Sigmoid colon (tissue), 4 donors: ENCODE measurements at regions not wholly inside any gene's neighbourhood (a gene's known extent, or its start where the extent isn't known, plus 50 kb on each side); places are given as distances from the start of the nearest gene placed in this dataset.

Source experiments
- CTCF ChIP-seq, 4 experiments: fragments of 450-650 bp in 3 of 4; fragments of 200-600 bp in 1 of 4; IDR thresholded peaks; one replicate each; pipeline ENCODE4 v1.5.1; 2016 to 2019; ENCODE audit warnings: antibody characterized with exemption in 4 of 4, mild to moderate bottlenecking in 3 of 4, moderate library complexity in 2 of 4
- POLR2A ChIP-seq, 2 donors: fragments of 450-650 bp; IDR thresholded peaks; one replicate each; pipeline ENCODE4 v1.6.1; 2016; ENCODE audit warnings: antibody characterized with exemption in 2 of 2, mild to moderate bottlenecking in 2 of 2, moderate library complexity in 2 of 2
- POLR2AphosphoS5 ChIP-seq, 4 donors: sonication (generic); formaldehyde crosslinking; IDR thresholded peaks; one replicate each; pipeline ENCODE4 v1.6.1; 2017; ENCODE audit warnings: antibody characterized with exemption in 4 of 4

DNA sequence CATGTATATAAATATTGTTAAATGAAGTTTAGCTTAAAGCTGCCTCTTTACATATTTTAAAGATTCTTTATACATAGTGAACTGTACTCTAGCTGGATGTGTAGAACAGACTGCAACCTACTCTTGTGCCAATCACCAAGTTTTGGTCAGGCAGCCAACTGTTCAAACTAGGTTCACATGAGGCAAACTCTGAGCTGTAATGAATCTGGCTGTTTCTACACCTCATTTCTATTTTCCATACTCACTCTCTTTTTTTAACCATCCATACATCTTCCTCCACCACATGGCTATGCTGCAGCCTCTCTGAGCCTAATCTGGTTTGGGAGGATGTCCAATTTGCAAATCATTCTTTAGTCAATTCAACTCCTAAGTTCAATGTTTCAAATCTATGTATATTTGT lies 974.8 kb downstream of the CNTNAP5 start:
- TF ChIP-seq CTCF (IDR thresholded peaks at IDR 0.05), result no peak
- TF ChIP-seq POLR2A (IDR thresholded peaks at IDR 0.05), result no peak
- TF ChIP-seq POLR2AphosphoS5 (IDR thresholded peaks at IDR 0.05), result no peak
